ENCODE measurements at regions not wholly inside any gene's neighbourhood (a gene's known extent, or its start where the extent isn't known, plus 50 kb on each side); places are given as distances from the start of the nearest gene placed in this dataset.

DNA sequence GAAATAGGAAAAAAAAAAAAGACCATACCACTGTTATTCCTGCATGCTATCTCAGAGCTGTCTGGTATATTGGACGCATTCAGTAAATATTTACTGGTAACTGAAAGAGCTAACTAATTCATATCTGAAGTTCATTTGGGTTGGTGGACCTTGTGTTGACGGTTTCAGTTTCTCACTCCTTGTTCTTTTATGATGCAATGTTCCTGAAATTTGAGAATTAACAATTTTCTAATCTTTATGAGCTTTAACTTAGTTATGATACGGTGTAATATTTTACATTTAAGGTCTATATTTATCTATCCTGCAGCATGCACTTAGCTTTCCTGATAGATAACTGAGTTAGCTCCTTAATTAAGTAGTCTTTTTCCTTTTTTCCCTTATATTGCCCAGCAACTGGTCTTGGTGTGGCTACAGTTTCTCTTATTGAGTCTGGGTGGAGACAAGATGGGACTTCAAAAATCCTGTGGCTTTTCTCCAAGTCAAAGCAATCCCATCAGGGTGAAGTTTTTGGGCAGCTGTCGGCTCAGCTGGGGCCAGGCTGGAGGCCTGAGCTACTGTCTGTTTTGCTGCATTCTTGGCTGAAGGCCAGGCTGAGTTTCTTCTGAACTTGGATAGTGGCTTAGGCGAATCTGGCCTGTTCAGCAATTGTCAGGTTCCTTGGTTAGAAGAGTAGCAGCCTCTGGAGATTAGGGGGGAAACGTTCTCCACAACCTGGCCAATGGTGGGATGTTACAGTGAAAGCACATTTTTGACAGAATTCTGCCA, 78.4 kb upstream of the MEX3C start:
- no peak for FAIRE-seq
- intact Hi-C loops (cut with micrococcal nuclease; ENCODE audit: unreplicated experiment) (no loop called here), in situ Hi-C loops (cut with MboI) (no loop called here)
- H3K27me3 ChIP-seq (replicated peaks in 1 of 2; ENCODE audit: control insufficient read depth in 2 of 2, insufficient read depth in 2 of 2, low read length in 1 of 2) = no peaks in the 10 kb centered on the region
- RAD21 ChIA-PET (ENCODE audit: unreplicated experiment) = interaction anchor here (1.0 to 1.1 kb wide), 2 partner anchors 9 to 77 kb away, joined by 3 to 5 read pairs; no protein-coding TSS in a partner anchor
- no peak overlapping the region for H3K4me3 ChIP-seq
- CTCF ChIA-PET = interaction anchor here (0.6 to 1.2 kb wide), 5 partner anchors 11 to 1179 kb away, joined by 3 to 6 read pairs (median 4); no protein-coding TSS in a partner anchor
- H3K4me1 ChIP-seq (ENCODE audit: control insufficient read depth, insufficient read depth, low read length) = peaks cover 9% of the 10 kb centered on the region; the same call in 1 of the 2 replicates
- no peaks in the 10 kb centered on the region for H3K36me3 ChIP-seq (ENCODE audit: control insufficient read depth in 2 of 2, insufficient read depth in 2 of 2, low read length in 1 of 2)
- no peak for DNase-seq (ENCODE audit: low read depth, low spot score)
- BruUV-seq (replicated peaks) = no TSS peak
- no peak for ATAC-seq
- H3K79me2 ChIP-seq (ENCODE audit: control insufficient read depth, insufficient read depth, low read length) = no peaks in the 10 kb centered on the region
- no peak overlapping the region for H3K4me2 ChIP-seq (ENCODE audit: control insufficient read depth, insufficient read depth)
- no peak overlapping the region for H2AFZ ChIP-seq (ENCODE audit: control insufficient read depth, low read depth, low read length)
- POLR2A ChIA-PET = interaction anchor here (0.5 to 1.3 kb wide), 2 partner anchors 20 to 31 kb away, joined by 3 read pairs; no protein-coding TSS in a partner anchor
- H3K27ac ChIP-seq (ENCODE audit: control insufficient read depth, insufficient read depth) = no peak overlapping the region
- no peaks in the 10 kb centered on the region for H4K20me1 ChIP-seq (ENCODE audit: control insufficient read depth, insufficient read depth)
- H3K9me3 ChIP-seq (replicated peaks; ENCODE audit: control insufficient read depth, insufficient read depth, low read length) = no peaks in the 10 kb centered on the region
- 37% methylated on average over 6 of the region's 6 CpGs for whole genome bisulfite sequencing (ENCODE audit: insufficient coverage, insufficient replicate concordance, low lambda C conversion rate, missing lambda C conversion rate)
- no peak overlapping the region for H3K9ac ChIP-seq (ENCODE audit: control insufficient read depth, insufficient read depth, low read length)
- SMC1A ChIA-PET (ENCODE audit: uncharacterized antibody, unreplicated experiment) = interaction anchor here (0.6 to 1.0 kb wide), 6 partner anchors 9 to 300 kb away, joined by 3 read pairs; no protein-coding TSS in a partner anchor
- TF ChIP-seq YY1 (IDR thresholded peaks at IDR 0.05; ENCODE audit: low read depth, low read length) (no peak), SRF (IDR thresholded peaks at IDR 0.05; ENCODE audit: low read depth in 2 of 2, low read length in 2 of 2) (no peak), NFIC (IDR thresholded peaks at IDR 0.05; ENCODE audit: low read depth, low read length) (no peak), RUNX3 (IDR thresholded peaks at IDR 0.05; ENCODE audit: low read length) (no peak), LARP7 (IDR thresholded peaks at IDR 0.05) (no peak), CHD4 (IDR thresholded peaks at IDR 0.05) (no peak), ZNF24 (IDR thresholded peaks at IDR 0.05) (no peak), SMAD5 (IDR thresholded peaks at IDR 0.05; ENCODE audit: low read depth) (no peak), RAD51 (IDR thresholded peaks at IDR 0.05) (no peak), NR2C1 (IDR thresholded peaks at IDR 0.05) (no peak), MTA2 (IDR thresholded peaks at IDR 0.05; ENCODE audit: low read depth) (no peak), SUZ12 (IDR thresholded peaks at IDR 0.05; ENCODE audit: unreplicated experiment) (no peak)
- TF ChIP-seq, protein P1, sequence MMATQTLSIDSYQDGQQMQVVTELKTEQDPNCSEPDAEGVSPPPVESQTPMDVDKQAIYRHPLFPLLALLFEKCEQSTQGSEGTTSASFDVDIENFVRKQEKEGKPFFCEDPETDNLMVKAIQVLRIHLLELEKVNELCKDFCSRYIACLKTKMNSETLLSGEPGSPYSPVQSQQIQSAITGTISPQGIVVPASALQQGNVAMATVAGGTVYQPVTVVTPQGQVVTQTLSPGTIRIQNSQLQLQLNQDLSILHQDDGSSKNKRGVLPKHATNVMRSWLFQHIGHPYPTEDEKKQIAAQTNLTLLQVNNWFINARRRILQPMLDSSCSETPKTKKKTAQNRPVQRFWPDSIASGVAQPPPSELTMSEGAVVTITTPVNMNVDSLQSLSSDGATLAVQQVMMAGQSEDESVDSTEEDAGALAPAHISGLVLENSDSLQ (IDR thresholded peaks at IDR 0.05) = no peak
- TF ChIP-seq, protein P2, sequence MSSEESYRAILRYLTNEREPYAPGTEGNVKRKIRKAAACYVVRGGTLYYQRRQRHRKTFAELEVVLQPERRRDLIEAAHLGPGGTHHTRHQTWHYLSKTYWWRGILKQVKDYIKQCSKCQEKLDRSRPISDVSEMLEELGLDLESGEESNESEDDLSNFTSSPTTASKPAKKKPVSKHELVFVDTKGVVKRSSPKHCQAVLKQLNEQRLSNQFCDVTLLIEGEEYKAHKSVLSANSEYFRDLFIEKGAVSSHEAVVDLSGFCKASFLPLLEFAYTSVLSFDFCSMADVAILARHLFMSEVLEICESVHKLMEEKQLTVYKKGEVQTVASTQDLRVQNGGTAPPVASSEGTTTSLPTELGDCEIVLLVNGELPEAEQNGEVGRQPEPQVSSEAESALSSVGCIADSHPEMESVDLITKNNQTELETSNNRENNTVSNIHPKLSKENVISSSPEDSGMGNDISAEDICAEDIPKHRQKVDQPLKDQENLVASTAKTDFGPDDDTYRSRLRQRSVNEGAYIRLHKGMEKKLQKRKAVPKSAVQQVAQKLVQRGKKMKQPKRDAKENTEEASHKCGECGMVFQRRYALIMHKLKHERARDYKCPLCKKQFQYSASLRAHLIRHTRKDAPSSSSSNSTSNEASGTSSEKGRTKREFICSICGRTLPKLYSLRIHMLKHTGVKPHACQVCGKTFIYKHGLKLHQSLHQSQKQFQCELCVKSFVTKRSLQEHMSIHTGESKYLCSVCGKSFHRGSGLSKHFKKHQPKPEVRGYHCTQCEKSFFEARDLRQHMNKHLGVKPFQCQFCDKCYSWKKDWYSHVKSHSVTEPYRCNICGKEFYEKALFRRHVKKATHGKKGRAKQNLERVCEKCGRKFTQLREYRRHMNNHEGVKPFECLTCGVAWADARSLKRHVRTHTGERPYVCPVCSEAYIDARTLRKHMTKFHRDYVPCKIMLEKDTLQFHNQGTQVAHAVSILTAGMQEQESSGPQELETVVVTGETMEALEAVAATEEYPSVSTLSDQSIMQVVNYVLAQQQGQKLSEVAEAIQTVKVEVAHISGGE (CRISPR knock-in tag; IDR thresholded peaks at IDR 0.05) = no peak
- TF ChIP-seq, protein P3, sequence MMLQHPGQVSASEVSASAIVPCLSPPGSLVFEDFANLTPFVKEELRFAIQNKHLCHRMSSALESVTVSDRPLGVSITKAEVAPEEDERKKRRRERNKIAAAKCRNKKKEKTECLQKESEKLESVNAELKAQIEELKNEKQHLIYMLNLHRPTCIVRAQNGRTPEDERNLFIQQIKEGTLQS (IDR thresholded peaks at IDR 0.05; ENCODE audit: borderline replicate concordance, extremely low read depth, low read depth, low read length) = no peak
- TF ChIP-seq, protein P4, sequence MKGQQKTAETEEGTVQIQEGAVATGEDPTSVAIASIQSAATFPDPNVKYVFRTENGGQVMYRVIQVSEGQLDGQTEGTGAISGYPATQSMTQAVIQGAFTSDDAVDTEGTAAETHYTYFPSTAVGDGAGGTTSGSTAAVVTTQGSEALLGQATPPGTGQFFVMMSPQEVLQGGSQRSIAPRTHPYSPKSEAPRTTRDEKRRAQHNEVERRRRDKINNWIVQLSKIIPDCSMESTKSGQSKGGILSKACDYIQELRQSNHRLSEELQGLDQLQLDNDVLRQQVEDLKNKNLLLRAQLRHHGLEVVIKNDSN (IDR thresholded peaks at IDR 0.05; ENCODE audit: borderline replicate concordance, extremely low read length, insufficient read depth, low read depth, low read length) = no peak

Data from GM12878 (cell line).